Jurkat, Clone E6-1 (cell line): ENCODE measurements at regions not wholly inside any gene's neighbourhood (a gene's known extent, or its start where the extent isn't known, plus 50 kb on each side); places are given as distances from the start of the nearest gene placed in this dataset.

Source experiments
- DNase-seq: peaks from one replicate; pipeline ENCODE4 v3.0.0-alpha.2; 2011; ENCODE audit warnings: low read depth, low spot score
- H3K4me3 ChIP-seq: 2 replicates; pipeline ENCODE4 v1.5.1; 2011; ENCODE audit warnings: mild to moderate bottlenecking, low read length, control low read depth, moderate library complexity

GRCh38 chr2:129879614-129880180, 99.8 kb upstream of the RAB6C start:
- no peak for DNase-seq
- no peak overlapping the region for H3K4me3 ChIP-seq

GRCh38 chr2:129880309-129880708, 99.2 kb upstream of the RAB6C start:
- DNase-seq, result no peak
- no peak overlapping the region for H3K4me3 ChIP-seq

- no peak overlapping the region for H3K4me3 ChIP-seq
- no peak for DNase-seq
Measured at GRCh38 chr2:129880971-129881370, 98.5 kb upstream of the RAB6C start.

GRCh38 chr2:129881786-129882396, 97.6 kb upstream of the RAB6C start:
- H3K4me3 ChIP-seq, result no peak overlapping the region
- no peak for DNase-seq

GRCh38 chr2:129882476-129882875, 97.0 kb upstream of the RAB6C start:
- H3K4me3 ChIP-seq, result no peak overlapping the region
- DNase-seq, result no peak

GRCh38 chr2:129883121-129883520, 96.3 kb upstream of the RAB6C start:
- H3K4me3 ChIP-seq, result no peak overlapping the region
- DNase-seq, result no peak

- H3K4me3 ChIP-seq, result no peak overlapping the region
- DNase-seq, result no peak
Measured at GRCh38 chr2:129884221-129884786, 95.2 kb upstream of the RAB6C start.

- DNase-seq, result no peak
Measured at GRCh38 chr2:129885735-129886134, 93.7 kb upstream of the RAB6C start.

GRCh38 chr2:129887688-129888266, 91.7 kb upstream of the RAB6C start:
- no peak overlapping the region for H3K4me3 ChIP-seq
- no peak for DNase-seq

More at GRCh38 chr2:129885735-129886134, 93.7 kb upstream of the RAB6C start:
- H3K4me3 ChIP-seq, result no peak overlapping the region

GRCh38 chr2:129888461-129888860, 91.0 kb upstream of the RAB6C start:
- DNase-seq, result no peak

GRCh38 chr2:129888896-129889295, 90.6 kb upstream of the RAB6C start:
- DNase-seq, result no peak
- H3K4me3 ChIP-seq, result no peak overlapping the region

More at GRCh38 chr2:129888461-129888860, 91.0 kb upstream of the RAB6C start:
- H3K4me3 ChIP-seq, result no peak overlapping the region

GRCh38 chr2:129891341-129892320, 87.8 kb upstream of the RAB6C start:
- H3K4me3 ChIP-seq, result no peak overlapping the region
- no peak for DNase-seq

GRCh38 chr2:129892360-129892759, 87.1 kb upstream of the RAB6C start:
- no peak for DNase-seq
- H3K4me3 ChIP-seq, result no peak overlapping the region

- no peak overlapping the region for H3K4me3 ChIP-seq
- DNase-seq, result no peak
Measured at GRCh38 chr2:129892773-129893172, 86.7 kb upstream of the RAB6C start.

- DNase-seq, result no peak
Measured at GRCh38 chr2:129893244-129893643, 86.2 kb upstream of the RAB6C start.

GRCh38 chr2:129894616-129895015, 84.8 kb upstream of the RAB6C start:
- no peak overlapping the region for H3K4me3 ChIP-seq
- DNase-seq, result no peak

More at GRCh38 chr2:129893244-129893643, 86.2 kb upstream of the RAB6C start:
- H3K4me3 ChIP-seq, result no peak overlapping the region

- no peak overlapping the region for H3K4me3 ChIP-seq
- no peak for DNase-seq
Measured at GRCh38 chr2:129895061-129895460, 84.4 kb upstream of the RAB6C start.

GRCh38 chr2:129895526-129896082, 83.9 kb upstream of the RAB6C start:
- H3K4me3 ChIP-seq, result no peak overlapping the region
- DNase-seq, result no peak
